ENCODE measurements at regions not wholly inside any gene's neighbourhood (a gene's known extent, or its start where the extent isn't known, plus 50 kb on each side); places are given as distances from the start of the nearest gene placed in this dataset.

- Histone ChIP-seq H3K4me1 (ENCODE audit: control insufficient read depth, extremely low read depth, insufficient read depth, low read length) (no peaks in the 10 kb centered on the region), H3K9ac (ENCODE audit: insufficient read depth, low read length) (no peak overlapping the region), H3K79me2 (ENCODE audit: control insufficient read depth, insufficient read depth, low read length) (no peaks in the 10 kb centered on the region), H3K4me2 (ENCODE audit: extremely low read depth, insufficient read depth, low read length) (no peak overlapping the region), H3K27ac (ENCODE audit: insufficient read depth, low read length) (no peak overlapping the region), H3K27me3 (ENCODE audit: control insufficient read depth, insufficient read depth, low read length) (no peaks in the 10 kb centered on the region), H3K36me3 (ENCODE audit: control insufficient read depth, insufficient read depth, low read length) (no peaks in the 10 kb centered on the region), H3K4me3 (replicated peaks in 1 of 4; ENCODE audit: control extremely low read depth in 1 of 4, insufficient read depth in 1 of 4, low read depth in 3 of 4, low read length in 4 of 4) (no peak overlapping the region), H2AFZ (ENCODE audit: low read length) (no peak overlapping the region), H4K20me1 (ENCODE audit: control insufficient read depth, extremely low read depth, insufficient read depth, low read length) (no peaks in the 10 kb centered on the region), H3K9me3 (ENCODE audit: control insufficient read depth, insufficient read depth, low read depth, low read length) (no peaks in the 10 kb centered on the region)
- TF ChIP-seq, protein P1, sequence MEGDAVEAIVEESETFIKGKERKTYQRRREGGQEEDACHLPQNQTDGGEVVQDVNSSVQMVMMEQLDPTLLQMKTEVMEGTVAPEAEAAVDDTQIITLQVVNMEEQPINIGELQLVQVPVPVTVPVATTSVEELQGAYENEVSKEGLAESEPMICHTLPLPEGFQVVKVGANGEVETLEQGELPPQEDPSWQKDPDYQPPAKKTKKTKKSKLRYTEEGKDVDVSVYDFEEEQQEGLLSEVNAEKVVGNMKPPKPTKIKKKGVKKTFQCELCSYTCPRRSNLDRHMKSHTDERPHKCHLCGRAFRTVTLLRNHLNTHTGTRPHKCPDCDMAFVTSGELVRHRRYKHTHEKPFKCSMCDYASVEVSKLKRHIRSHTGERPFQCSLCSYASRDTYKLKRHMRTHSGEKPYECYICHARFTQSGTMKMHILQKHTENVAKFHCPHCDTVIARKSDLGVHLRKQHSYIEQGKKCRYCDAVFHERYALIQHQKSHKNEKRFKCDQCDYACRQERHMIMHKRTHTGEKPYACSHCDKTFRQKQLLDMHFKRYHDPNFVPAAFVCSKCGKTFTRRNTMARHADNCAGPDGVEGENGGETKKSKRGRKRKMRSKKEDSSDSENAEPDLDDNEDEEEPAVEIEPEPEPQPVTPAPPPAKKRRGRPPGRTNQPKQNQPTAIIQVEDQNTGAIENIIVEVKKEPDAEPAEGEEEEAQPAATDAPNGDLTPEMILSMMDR (conservative IDR thresholded peaks at IDR 0.05 in 1 of 2, IDR thresholded peaks at IDR 0.05 in 1 of 2; ENCODE audit: low read depth in 1 of 2, low read length in 2 of 2) = no peak
- TF ChIP-seq EZH2 (IDR thresholded peaks at IDR 0.05; ENCODE audit: low read length, missing control alignments) = no peak
- no peak for DNase-seq (ENCODE audit: low read depth in 2 of 2)
These were observed 153.8 kb upstream of the ANKRD50 start for GRCh38 chr4:124866301-124866700.

DNA sequence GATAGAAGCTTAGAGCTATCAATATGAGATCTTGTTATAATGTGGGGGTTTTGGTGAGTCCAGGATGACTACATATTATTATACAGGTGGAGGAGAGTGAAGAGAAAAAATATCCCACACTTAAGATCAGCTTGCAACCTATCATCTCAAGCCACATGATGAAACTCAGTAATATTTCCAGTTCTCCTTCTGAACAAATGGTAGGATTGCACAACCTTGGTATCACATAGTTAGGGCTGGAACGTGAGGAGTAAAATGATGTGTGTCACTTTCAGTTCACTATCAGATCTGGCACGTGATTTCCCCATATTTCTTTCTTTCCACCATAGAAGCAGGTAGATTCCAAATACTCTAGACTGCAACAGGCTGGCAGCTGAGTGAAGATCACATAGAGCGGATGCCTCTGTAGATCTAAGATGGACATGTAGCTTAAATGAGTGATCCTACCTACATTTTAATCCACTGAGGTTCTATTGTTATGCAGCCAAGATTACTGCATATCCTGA, 150.6 kb upstream of the ANKRD50 start:
- Histone ChIP-seq H2AFZ (ENCODE audit: low read length) (no peak overlapping the region), H4K20me1 (ENCODE audit: control insufficient read depth, extremely low read depth, insufficient read depth, low read length) (no peaks in the 10 kb centered on the region), H3K9ac (ENCODE audit: insufficient read depth, low read length) (no peak overlapping the region), H3K9me3 (ENCODE audit: control insufficient read depth, insufficient read depth, low read depth, low read length) (no peaks in the 10 kb centered on the region), H3K4me1 (ENCODE audit: control insufficient read depth, extremely low read depth, insufficient read depth, low read length) (no peaks in the 10 kb centered on the region), H3K27me3 (ENCODE audit: control insufficient read depth, insufficient read depth, low read length) (no peaks in the 10 kb centered on the region), H3K4me3 (replicated peaks in 1 of 4; ENCODE audit: control extremely low read depth in 1 of 4, insufficient read depth in 1 of 4, low read depth in 3 of 4, low read length in 4 of 4) (no peak overlapping the region), H3K4me2 (ENCODE audit: extremely low read depth, insufficient read depth, low read length) (no peak overlapping the region), H3K79me2 (ENCODE audit: control insufficient read depth, insufficient read depth, low read length) (no peaks in the 10 kb centered on the region), H3K27ac (ENCODE audit: insufficient read depth, low read length) (no peak overlapping the region), H3K36me3 (ENCODE audit: control insufficient read depth, insufficient read depth, low read length) (no peaks in the 10 kb centered on the region)
- TF ChIP-seq, protein P1 (conservative IDR thresholded peaks at IDR 0.05 in 1 of 2, IDR thresholded peaks at IDR 0.05 in 1 of 2; ENCODE audit: low read depth in 1 of 2, low read length in 2 of 2) = no peak
- no peak for TF ChIP-seq EZH2 (IDR thresholded peaks at IDR 0.05; ENCODE audit: low read length, missing control alignments)
- DNase-seq (ENCODE audit: low read depth in 2 of 2) = no peak

DNA sequence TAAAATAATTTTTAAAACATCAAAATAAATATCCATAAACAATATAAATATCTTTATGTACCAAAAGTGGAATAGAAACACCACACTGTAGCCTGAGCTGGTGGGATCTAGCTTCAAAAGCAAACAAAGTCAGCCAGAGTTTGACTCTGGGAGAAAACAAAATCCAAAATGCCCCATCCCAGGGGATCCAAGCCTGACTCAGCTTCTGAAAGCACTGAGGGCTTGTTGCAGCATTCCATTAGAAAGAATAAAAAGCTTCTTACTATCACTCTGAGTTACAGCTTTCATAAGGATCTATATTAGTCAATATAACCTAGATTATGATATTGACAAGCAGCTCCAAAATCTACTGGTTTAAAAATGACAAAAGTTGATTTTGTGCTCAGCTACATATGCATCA, 149.7 kb upstream of the ANKRD50 start:
- no peaks in the 10 kb centered on the region for H3K9me3 ChIP-seq (ENCODE audit: control insufficient read depth, insufficient read depth, low read depth, low read length)
- H3K4me3 ChIP-seq (replicated peaks in 1 of 4; ENCODE audit: control extremely low read depth in 1 of 4, insufficient read depth in 1 of 4, low read depth in 3 of 4, low read length in 4 of 4) = no peak overlapping the region
- no peak overlapping the region for H3K27ac ChIP-seq (ENCODE audit: insufficient read depth, low read length)
- H4K20me1 ChIP-seq (ENCODE audit: control insufficient read depth, extremely low read depth, insufficient read depth, low read length) = no peaks in the 10 kb centered on the region
- DNase-seq (ENCODE audit: low read depth in 2 of 2) = no peak
- no peak overlapping the region for H2AFZ ChIP-seq (ENCODE audit: low read length)
- H3K9ac ChIP-seq (ENCODE audit: insufficient read depth, low read length) = no peak overlapping the region
- no peaks in the 10 kb centered on the region for H3K36me3 ChIP-seq (ENCODE audit: control insufficient read depth, insufficient read depth, low read length)
- no peaks in the 10 kb centered on the region for H3K4me1 ChIP-seq (ENCODE audit: control insufficient read depth, extremely low read depth, insufficient read depth, low read length)
- TF ChIP-seq EZH2 (IDR thresholded peaks at IDR 0.05; ENCODE audit: low read length, missing control alignments) = no peak
- TF ChIP-seq, protein P1 (conservative IDR thresholded peaks at IDR 0.05 in 1 of 2, IDR thresholded peaks at IDR 0.05 in 1 of 2; ENCODE audit: low read depth in 1 of 2, low read length in 2 of 2) = no peak
- no peaks in the 10 kb centered on the region for H3K27me3 ChIP-seq (ENCODE audit: control insufficient read depth, insufficient read depth, low read length)
- H3K4me2 ChIP-seq (ENCODE audit: extremely low read depth, insufficient read depth, low read length) = no peak overlapping the region
- no peaks in the 10 kb centered on the region for H3K79me2 ChIP-seq (ENCODE audit: control insufficient read depth, insufficient read depth, low read length)

Measured in fibroblast of lung (primary cell).